ENCODE measurements at regions not wholly inside any gene's neighbourhood (a gene's known extent, or its start where the extent isn't known, plus 50 kb on each side); places are given as distances from the start of the nearest gene placed in this dataset.
A peak's percentile ranks its signal among the peaks of the same experiment; 100 is the strongest.

DNA sequence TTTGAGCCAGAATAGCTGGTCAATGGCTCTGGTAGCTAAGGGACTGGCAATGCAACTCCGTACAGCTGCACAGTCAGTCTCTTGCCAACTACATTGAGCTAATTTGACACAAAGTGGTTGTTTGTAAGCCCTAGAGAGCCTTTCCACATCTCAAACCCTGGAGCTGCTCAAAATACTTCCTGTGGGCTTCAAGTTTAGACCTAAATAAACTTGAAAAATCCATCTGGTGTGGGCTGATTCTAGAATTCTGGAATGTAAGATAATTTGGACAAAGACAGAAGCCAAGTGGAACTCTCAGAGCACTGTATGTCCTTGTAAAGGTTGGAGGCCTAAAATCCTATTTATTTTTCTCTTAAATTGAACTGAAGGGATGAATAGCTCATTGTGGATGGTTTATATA lies 380.8 kb downstream of the SPRY1 start:
- no peak for DNase-seq

DNA sequence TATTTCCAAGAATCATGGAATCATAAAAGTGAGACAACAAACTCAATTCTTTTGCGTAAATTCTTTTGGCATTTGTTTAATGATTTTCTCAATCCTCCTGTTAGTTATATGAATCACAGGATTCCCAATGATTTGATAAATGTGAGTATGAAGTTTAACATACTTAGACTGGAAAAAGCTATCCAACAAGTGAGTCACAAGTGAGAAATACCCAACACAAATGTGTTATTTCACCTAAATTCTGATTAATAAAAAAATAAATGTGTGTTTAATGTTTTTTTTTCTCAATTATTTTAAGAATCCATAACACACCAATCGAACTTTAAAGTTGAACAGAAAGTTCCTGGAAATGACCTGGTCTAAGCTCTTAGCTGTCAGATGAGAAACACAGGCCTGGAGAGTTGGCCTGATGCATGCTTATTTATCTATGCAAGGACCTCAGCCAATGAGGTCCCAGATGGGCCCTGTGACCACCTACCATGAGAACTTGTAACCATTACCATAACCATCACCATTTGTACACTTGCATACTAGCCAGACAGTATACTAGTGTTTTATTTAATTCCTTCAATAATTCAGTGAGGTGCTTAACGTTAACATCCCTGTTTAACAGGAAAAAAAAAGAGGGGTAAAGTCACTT lies 386.7 kb downstream of the SPRY1 start:
- DNase-seq, result no peak

DNA sequence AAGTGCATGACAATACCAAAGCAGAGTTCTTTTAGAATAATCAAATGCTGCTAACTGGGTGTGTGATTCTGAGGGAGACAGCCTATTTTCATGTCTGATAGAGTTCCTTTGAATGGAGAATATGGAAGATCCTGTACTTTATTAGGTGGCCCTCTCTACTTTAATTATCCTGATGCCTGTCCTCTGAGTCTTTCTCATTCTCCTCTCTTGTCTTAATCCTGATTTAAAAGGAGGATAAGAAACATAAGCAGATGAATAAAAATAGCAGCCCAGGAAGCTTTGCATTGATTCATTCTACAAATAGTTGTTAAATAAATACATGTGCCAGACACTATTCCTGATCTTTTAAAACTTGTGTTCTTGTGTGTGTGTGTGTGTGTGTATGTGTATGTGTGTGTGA lies 387.3 kb downstream of the SPRY1 start:
- no peak for DNase-seq

DNA sequence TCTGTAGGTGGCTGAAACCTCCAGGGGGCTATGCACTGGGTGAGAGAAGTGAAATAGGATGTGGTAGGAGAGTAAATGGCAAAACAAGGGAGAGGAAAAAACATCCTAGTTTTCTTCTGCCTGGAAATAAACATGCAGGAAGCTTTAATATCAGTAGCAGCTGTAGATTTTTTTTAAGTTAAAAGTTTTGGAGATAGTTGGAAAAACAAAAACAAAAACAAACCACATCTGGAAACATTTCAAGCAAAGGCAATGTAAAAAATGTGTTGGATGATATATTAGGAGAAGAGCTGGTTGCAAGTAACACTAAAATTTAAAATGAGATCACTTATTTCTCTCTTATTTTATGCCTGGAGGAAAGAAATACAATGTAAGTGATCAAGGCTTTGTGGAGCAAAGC lies 388.0 kb downstream of the SPRY1 start:
- no peak for DNase-seq

DNA sequence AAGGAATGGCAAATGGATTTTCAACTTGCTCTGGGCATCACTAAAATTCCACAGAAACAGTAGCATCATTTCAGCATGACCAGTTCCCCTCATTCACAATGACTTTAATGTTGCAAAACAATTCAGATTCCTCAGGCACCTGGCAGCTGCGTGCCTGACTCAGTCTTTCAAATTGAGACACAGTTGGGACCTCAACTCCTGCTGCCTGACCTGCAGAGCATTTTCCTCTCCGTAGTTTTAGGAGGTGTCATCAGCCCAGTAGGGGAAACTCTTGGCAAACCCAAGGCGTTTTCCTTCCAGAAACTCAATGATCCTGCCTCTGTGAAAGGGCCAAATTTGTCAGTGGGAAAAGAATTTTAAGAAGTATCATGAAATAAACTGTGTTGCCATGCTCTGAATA lies 388.9 kb downstream of the SPRY1 start:
- no peak for DNase-seq

DNA sequence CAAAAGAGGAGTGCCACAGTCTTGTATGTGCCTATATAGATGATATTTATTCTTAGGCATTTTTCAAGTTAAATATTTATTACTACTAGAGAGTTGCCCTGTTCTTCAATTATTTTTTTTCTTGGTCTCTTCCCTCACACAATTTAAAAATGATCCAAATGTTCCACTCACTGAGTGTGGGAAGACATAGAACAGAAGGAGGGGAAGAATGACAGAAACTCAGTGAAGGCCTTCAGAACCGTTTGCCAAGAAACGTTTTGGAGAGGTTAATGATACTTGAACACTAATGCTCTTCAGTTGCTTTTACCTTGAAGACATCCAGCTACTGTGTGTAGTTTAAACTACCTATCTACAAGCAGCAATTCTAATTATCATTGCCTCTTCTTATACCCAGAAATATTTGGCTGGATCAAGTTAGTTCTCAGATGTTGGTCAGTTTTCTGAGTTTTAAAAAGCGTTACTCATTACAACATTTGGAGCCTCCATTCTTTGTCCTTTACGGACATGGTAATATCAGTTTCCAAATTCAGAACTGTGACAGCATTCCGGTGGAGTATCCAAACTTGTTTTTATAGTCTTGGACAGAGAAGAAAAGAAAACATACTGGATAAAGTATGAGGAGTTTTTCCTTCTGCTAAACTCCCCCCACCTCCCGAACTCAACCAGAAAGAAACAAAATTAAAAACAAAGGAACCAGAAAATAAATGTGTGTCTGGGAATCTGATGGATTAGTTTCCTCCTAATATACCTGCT lies 389.7 kb downstream of the SPRY1 start:
- no peak for DNase-seq

DNA sequence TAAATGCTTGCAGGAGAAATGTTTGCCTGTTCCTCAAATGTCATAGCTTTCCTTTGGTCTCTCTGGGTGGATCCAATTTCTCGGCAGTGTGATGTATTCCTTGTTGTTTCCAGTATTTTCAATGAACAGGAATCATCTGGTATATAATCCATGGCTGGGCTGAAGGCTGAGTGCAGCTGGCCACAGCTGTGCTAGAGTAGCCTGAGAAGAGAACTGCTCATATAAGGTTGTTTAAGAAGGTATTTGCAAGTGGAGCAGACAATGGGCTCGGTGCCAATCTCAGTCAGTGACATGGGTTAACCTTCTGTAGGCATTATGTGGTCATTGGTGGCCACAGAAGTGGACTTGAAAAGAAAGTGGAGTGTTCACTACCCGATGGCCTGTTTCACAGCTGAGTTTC lies 390.3 kb downstream of the SPRY1 start:
- no peak for DNase-seq

DNA sequence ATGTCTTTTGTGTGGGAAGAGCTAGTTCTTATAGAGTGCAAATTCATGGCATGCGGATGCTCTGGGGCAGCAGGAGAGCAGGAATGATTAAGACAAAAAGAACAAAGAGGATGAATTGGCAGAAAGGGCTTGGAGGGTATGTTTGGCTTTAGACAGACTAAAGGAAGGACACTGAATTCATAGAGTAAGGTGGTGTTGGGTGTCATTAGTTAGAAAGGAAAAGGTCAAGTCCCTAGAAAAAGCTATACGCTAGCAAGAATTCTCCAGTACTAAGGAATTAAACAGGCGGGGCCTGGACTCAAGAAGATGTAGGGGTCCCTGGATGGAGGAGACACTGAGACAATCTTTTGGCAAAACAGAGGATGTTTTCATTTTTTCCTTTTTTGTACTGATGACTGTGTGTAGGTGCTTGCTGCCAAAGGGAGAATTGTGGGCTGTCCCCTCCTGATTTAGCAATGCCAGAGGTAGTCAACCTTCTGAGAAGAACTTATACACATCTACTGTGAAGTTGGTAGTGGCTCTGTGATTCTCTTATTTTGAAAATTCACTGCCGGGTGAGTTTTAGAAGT lies 391.0 kb downstream of the SPRY1 start:
- DNase-seq, result no peak

DNA sequence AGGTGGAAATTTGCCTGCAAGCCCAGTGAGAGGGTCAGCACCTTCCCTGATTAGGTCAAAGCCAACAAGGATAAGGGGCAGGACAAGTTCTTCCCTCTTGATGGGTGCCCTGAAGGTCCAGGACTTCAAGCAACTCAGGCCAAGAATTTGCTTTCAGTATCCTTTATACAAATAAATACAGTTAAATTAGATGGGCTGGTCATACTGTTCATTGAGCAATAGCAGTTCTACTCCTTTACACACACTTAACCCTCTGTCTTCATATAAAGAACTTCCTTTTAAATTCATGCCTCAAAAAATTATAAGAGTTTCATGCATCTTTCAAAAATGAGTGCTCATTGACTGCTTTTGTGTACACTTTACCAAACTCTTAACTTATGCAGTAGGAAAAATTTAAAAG lies 392.0 kb downstream of the SPRY1 start:
- DNase-seq, result no peak

DNA sequence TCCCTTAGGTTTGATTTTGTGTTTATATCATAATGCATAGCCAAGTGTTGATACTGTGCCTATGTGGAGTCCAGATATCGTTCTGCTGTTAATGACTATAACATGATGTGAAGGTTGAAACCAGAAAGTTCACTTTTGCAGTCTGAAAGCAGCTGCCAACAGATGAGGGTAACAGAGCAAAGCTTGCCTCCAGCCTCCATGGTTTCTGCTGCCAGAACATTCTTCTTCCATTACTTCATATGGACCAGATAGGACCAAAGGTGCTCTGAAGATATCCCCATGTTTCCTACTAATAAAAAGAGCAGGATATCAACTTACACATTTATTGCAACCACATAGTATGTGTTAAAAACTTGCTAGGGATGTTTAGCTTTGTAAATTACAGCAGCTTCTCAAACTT lies 394.1 kb downstream of the SPRY1 start:
- DNase-seq, result no peak

DNA sequence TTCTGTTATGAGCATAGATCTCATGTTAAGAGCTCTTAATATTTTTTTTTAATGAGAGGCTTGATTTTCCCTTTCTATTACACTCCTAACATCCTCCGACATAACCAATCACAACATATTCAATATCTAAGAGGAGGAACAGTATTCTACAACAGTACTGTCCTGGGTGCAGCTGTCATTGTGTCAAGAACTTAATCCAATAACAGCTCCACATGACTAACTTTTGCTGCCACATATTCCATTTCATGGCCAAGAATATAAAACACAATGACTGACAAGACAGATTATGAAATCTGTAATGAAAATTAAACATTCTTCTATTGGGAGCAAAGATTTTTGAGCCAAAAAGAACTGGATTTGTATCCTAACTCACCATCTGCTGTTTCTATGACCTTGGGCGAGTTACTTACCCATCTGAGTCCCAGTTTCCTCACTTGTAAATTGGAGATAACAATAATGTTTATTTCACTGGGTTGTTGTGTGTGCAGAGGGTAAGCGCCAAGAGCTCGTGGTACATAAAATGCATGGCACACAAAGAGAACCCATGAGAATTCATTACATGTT lies 405.6 kb downstream of the SPRY1 start:
- DNase-seq, result no peak

DNA sequence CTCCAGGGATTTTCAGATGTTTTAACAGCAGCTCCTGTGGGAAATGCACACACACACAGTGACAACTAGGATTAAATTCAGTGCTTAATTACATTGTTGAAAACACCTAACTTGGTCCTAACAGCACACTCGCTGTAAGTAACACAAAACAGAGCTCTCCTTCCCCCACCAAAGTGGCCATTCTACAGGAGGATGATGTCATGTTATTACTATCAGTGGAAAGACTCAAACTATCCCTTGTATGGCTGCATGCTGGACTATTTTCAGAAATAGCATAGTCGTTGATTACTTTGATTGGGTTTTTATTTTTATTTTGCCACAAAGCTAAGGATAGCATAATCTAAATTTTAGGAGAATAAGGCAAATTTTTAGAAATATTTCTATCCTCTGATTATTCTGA lies 406.3 kb downstream of the SPRY1 start:
- DNase-seq, result no peak

DNA sequence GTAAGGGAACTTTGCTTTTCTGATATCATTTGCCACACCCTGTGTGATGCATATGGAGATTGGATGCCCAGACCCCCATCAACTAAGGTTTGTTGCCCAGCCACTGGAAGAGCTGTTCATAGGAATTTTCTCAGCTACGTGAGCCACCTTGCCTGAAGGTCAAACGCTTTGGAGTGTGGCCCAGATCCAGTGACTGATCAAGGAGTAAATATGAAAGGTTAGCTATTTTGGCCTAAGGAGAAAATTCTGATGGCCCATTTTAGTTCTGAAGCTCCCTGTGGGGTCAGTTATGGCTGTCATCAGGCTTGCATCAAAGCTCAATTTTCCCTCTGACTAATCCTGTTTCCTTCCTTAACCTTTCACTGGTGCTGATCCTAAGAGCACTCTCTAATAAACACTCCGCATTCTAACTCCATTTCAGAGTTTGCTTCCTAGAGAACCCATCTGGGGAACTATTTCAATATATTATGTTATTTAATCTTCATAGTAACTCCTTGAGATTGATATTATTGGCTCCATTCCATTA lies 407.7 kb downstream of the SPRY1 start:
- DNase-seq, result no peak

DNA sequence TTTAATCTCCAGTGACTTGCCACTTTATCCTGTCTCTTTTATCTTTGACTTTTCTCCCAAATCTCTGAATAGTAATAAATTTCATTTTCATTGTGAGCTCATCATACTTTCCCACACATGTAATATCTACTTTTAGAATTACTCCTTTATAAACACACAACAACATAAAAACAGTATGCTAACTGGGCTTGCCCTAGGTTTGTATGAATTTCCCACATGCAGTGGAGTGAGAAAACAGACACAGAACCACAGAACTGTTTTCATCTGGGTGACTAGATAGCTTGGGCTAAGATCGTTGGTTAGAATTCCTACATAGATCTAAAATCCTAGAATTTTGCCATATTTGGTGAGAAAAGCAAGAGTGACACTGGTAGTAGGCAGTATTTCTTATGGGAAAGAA lies 409.5 kb downstream of the SPRY1 start:
- no peak for DNase-seq

DNA sequence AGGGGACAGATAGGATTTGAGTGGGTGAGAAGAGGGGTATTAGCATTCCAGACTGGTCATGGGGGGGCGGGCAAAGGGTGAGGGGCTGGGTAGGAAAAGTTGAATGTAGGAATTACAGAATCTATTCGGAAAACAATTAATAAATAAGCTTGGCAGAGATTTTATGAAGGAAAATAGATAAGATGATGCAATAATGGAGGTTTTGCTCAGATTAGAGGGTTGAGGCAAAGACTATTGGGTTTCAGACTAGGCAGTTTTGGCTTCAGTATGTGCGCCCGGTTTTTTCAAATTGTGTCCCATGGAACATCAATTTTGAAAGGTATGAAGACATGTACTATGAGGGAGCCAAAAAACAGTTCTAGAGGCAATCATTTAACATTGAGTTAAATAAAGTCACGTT lies 410.6 kb downstream of the SPRY1 start:
- DNase-seq, result no peak

DNA sequence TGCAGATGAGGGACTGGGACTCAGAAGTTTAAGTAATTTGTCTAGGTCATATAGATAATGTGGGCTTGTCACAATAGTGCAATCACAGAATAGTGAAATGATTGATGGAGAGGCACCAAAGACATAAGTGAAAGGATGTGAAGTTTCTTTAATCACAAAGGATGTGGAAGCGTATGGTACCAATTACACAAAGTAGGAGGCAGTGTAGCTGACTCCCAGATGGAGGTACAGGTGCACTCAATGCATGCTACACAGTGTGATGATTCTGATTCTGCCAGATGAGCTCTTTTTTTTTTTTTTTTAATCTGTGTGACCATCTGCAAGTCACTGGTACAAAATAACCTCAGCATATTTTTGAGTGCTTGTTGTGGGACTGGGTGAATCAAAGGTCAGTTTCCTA lies 411.3 kb downstream of the SPRY1 start:
- DNase-seq, result no peak

DNA sequence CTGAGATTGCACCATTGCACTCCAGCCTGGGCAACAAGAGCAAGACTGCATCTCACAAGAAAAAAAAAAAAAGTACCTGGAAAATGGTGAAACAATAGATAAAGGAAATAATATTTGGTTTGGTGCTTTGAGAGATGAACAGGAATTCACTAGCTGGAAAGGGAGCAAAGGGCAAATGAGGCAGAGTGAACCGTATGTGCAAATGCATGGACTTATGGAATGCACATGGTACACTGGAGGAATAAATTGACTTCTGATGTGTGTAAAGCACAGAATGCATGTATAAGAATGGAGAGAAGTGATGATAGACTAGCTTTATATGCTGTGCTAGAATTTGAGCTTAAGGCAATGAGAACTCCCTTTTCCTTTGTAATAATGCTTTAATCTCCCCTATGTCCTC lies 413.3 kb downstream of the SPRY1 start:
- DNase-seq, result no peak

DNA sequence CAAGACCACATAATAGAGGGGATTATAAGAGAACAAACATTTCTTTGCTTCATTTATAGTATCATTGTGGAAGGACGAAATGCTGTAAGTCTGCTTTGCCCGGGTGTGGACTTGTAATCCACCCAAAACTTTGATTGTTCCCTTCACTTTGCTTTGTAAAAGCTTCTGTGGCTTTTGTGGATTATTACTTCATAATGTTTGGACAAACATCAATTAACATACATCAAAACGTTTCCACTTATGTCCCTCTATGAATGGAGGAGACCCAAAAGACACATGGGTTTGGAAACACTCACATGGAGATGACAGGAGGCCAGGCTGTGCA lies 415.4 kb downstream of the SPRY1 start:
- peak; percentile 57 to 85 for DNase-seq

DNA sequence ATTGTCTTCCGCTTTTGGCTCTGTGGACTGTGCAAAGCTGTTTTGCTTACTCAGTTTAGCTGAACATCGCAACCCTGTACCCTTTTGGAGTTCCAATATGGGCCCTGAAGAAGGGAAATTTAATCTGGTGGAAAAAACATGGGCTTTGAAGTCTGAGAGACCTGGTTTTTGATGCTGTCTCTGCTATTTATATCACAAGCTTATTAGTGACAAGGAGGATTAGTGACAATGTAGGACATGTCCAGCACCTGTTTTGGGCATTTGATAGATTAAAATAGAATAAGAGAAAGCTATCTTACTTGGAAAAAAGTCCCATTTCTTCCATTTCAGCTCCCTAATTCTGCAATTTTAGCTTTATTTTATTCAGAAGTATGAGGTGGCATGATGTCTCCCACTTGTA lies 417.3 kb downstream of the SPRY1 start:
- DNase-seq, result no peak

DNA sequence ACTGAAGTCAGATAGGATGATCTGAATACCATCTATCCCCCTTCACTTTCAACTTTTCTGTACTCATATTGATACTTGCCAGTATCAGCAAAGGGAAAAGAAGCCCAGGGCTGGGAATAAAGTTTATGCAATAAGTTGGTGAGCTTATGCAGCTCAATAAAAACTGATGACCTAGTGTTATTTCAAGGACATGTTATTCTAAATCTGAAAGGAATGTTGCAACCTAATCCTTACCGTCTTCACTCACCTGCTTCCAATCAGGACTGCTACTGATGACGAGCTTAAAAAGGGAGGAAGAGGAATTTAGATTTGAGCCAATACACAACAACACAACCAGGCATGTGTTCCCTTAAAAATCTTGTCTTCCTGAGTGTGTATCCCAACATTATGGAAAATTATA lies 419.9 kb downstream of the SPRY1 start:
- DNase-seq, result no peak

DNA sequence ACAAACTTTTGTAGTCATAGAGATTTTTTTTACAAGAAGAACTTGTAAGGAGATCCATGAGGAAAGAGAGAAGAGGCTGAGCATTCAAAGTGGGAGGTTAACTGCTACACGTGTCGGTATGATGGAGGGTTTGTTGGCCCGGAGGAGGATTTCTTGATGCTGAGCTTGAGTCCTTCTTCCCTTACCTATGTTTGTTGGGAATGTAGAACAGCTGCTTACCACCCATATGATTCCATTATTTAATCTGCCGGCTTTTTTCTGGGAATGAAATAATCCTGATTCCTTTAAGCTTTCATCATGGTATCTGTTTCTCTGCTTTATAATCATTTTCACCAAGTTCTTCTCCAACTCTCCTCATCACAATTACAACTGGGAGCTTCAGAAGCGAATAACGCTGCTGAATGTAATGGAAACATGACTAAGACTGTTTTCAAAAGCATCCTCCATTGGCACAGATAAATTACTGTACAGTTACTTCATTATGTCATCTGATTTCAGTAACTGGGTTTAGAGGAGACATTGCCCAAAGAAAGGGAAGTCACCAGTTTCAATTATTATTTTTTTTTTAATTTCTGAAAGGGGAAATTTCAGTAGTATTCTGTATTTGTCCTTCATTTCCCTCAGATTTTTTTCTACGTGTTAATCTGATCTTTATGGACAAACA lies 420.6 kb downstream of the SPRY1 start:
- DNase-seq, result no peak

DNA sequence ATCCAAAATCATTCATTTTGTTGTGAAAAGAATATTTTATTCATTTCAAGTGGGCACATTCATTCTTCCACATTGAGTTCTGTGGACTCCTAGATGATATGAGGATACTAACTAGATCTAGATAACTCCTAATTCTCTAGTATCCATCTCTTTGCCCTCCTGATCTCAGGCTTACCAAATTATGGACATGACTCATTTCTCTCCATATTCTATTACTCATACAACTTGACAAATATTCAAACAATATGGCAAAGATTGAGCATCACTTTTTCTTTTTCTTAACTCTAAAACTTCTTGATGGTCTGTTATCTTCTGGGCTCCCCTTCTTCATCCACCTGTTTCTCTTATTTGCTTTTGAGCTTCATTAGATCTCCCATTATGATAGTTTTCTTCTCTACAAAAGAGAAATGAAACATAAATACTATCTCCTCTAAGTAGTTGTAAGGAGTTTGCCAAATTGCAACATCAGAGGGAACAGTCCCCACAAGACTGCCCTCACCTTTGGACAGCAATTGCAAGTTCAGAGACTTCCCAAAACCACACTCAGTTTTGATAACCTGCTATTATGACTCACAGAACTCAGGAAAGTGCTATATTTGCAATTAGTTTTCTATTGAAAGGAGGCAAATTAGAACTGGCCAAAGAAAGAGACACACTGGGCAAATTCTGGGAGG lies 422.9 kb downstream of the SPRY1 start:
- no peak for DNase-seq

DNA sequence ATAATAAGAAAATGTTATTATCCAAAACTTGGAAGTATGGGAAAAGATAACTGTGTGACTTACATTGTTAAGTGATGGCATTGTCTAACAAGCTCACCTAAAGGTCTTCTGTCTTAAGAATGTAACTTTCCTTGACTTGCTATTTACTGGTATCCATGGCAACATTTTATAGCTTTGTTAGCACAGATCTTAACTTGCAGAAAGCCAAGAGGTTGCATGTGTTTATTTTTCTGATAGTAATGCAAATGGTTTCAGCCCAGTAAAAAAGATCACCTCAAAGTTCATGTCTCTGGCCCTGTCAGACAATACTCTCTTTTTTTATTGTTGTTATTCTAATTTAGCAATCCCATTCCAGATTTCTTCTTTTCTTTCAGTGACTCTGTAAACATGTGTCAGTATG lies 425.3 kb downstream of the SPRY1 start:
- DNase-seq, result no peak
